ENCODE measurements at regions not wholly inside any gene's neighbourhood (a gene's known extent, or its start where the extent isn't known, plus 50 kb on each side); places are given as distances from the start of the nearest gene placed in this dataset.

DNA sequence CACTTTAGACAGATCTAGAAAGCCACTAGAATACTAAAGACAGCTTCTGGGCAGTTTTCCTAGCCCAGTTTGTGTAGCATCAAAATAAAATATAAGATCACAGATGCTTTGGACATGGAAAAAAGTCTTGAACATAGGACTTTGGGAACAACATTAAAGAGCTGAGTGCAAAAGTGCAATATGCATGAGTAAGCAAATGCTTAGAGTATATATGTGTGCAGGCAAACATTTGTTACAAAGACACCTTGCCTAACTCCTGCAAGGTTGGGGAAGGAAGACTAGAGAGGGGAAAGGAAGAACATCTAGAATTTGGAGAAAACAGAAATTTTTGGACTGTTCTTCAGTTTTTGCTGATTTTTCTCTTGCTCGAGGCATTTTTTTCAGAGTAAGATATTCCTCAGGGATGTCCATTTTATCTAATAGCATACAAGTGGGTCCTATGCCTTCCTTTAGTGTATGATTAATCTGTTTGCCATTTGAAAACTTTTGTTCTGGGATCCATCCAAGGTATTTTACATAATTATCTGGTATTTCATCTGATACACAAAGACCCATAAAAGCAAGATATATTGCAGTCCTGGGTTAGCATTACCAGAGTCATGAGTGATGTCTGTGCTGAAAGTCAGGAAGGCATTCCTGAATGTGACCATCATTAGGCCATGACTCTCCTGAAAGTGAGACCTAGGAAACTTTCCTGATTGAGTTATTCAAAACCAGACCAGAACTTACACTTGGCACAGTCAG lies 142.0 kb upstream of the RGMB start:
- in situ Hi-C loops (cut with MboI; ENCODE audit: low sequenced_read_pairs): no loop called here
- H2BK20ac ChIP-seq (ENCODE audit: low read depth, low read length): no peak overlapping the region
- H3K27me3 ChIP-seq (ENCODE audit: control insufficient read depth, insufficient read depth, low read length): no peaks in the 10 kb centered on the region
- H3K4me3 ChIP-seq (ENCODE audit: insufficient read depth, low read depth, low read length): no peak overlapping the region
- H3K4me1 ChIP-seq (ENCODE audit: control insufficient read depth, insufficient read depth, low read length): peaks cover 7% of the 10 kb centered on the region
- no peaks in the 10 kb centered on the region for H3K9me1 ChIP-seq (ENCODE audit: insufficient read depth, low read length)
- no TSS peak for BruUV-seq (replicated peaks)
- ATAC-seq (ENCODE audit: low read depth): peak; percentile 73
- no peak overlapping the region for H2BK120ac ChIP-seq (ENCODE audit: low read depth, low read length)
- no peak overlapping the region for H3K14ac ChIP-seq (replicated peaks; ENCODE audit: low read depth, low read length)
- no peak overlapping the region for H3K4me2 ChIP-seq (ENCODE audit: low read depth, low read length)
- H3K18ac ChIP-seq (ENCODE audit: low read depth, low read length): no peak overlapping the region
- H3K9me3 ChIP-seq (ENCODE audit: control insufficient read depth, insufficient read depth, low read length): no peaks in the 10 kb centered on the region
- peak overlapping the region; percentile 16; the same call in 1 of the 2 replicates for H3K4ac ChIP-seq (ENCODE audit: low read depth, low read length)
- H3K23ac ChIP-seq (ENCODE audit: low read depth, low read length): no peak overlapping the region
- ChIA-PET CTCF (no interaction called here), POLR2A (ENCODE audit: unreplicated experiment) (no interaction called here)
- intact Hi-C loops (cut with micrococcal nuclease): loop anchor here (10.0 kb wide), 1 partner anchor 133 kb away; no protein-coding TSS in a partner anchor
- DNase-seq: peak; percentile 68
- no CpG with 5 or more reads among the region's 1 CpG for WGBS, 2 experiments (ENCODE audit: extremely low coverage in 2 of 2, insufficient read length in 1 of 2)
- H2AFZ ChIP-seq (replicated peaks; ENCODE audit: low read length, poor library complexity): no peak overlapping the region
- no peak overlapping the region for H3K27ac ChIP-seq (ENCODE audit: insufficient read depth, low read length)
- H4K20me1 ChIP-seq (ENCODE audit: insufficient read depth, low read length): no peaks in the 10 kb centered on the region
- H2BK15ac ChIP-seq (ENCODE audit: low read depth, low read length): no peak overlapping the region
- no peak overlapping the region for H2AK9ac ChIP-seq (replicated peaks; ENCODE audit: low read depth, low read length, poor library complexity)
- no peak overlapping the region for H4K91ac ChIP-seq (ENCODE audit: insufficient read depth, low read depth, low read length)
- TF ChIP-seq MAZ (IDR thresholded peaks at IDR 0.05; ENCODE audit: borderline replicate concordance, low read depth, low read length) (no peak), RAD21 (IDR thresholded peaks at IDR 0.05; ENCODE audit: low read length) (no peak), NFE2L2 (IDR thresholded peaks at IDR 0.05; ENCODE audit: low read depth, low read length) (no peak), CHD1 (IDR thresholded peaks at IDR 0.05; ENCODE audit: low read depth, low read length) (no peak), MAFK (IDR thresholded peaks at IDR 0.05; ENCODE audit: low read depth, low read length) (peak; percentile 53; the same call in 1 of the 2 replicates)
- TF ChIP-seq, protein P1, sequence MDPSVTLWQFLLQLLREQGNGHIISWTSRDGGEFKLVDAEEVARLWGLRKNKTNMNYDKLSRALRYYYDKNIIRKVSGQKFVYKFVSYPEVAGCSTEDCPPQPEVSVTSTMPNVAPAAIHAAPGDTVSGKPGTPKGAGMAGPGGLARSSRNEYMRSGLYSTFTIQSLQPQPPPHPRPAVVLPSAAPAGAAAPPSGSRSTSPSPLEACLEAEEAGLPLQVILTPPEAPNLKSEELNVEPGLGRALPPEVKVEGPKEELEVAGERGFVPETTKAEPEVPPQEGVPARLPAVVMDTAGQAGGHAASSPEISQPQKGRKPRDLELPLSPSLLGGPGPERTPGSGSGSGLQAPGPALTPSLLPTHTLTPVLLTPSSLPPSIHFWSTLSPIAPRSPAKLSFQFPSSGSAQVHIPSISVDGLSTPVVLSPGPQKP (IDR thresholded peaks at IDR 0.05; ENCODE audit: borderline replicate concordance, low read depth, low read length): no peak
- dilution Hi-C loops (cut with HindIII; ENCODE audit: low sequenced_read_pairs, unreplicated experiment): no loop called here
- no peaks in the 10 kb centered on the region for H3K36me3 ChIP-seq (ENCODE audit: control insufficient read depth, insufficient read depth, low read length)
- no peak overlapping the region for H3K9ac ChIP-seq (ENCODE audit: low read depth, low read length)
- H4K5ac ChIP-seq (ENCODE audit: low read depth, low read length): no peak overlapping the region
- H2BK5ac ChIP-seq (ENCODE audit: low read depth, low read length, poor library complexity, severe bottlenecking): no peak overlapping the region
- H3K56ac ChIP-seq (ENCODE audit: extremely low read depth, insufficient read depth, low read length): no peak overlapping the region
- no peak overlapping the region for H2AK5ac ChIP-seq (ENCODE audit: low read depth, low read length)
- H4K8ac ChIP-seq (ENCODE audit: low read depth in 2 of 2, low read length in 2 of 2): no peak overlapping the region
- no peaks in the 10 kb centered on the region for H3K79me1 ChIP-seq (ENCODE audit: low read depth in 1 of 2, low read length in 2 of 2)
